Colonic mucosa (tissue), 4 donors: ENCODE measurements at regions not wholly inside any gene's neighbourhood (a gene's known extent, or its start where the extent isn't known, plus 50 kb on each side); places are given as distances from the start of the nearest gene placed in this dataset.
A peak's percentile ranks its signal among the peaks of the same experiment; 100 is the strongest.

ENCODE experiments used
- DNase-seq: peaks from one replicate; pipeline ENCODE4 v3.0.0-alpha.2; 2020
- H3K27ac ChIP-seq: fragments of 200-600 bp; one replicate; pipeline ENCODE4 v1.8.0; 2021
- H3K27me3 ChIP-seq: fragments of 200-600 bp; one replicate; pipeline ENCODE4 v1.8.0; 2021
- H3K36me3 ChIP-seq: fragments of 200-600 bp; one replicate; pipeline ENCODE4 v1.8.0; 2021
- H3K4me1 ChIP-seq: fragments of 200-600 bp; one replicate; pipeline ENCODE4 v1.8.0; 2021; ENCODE audit warnings: mild to moderate bottlenecking
- H3K4me3 ChIP-seq: fragments of 200-600 bp; one replicate; pipeline ENCODE4 v1.8.0; 2021
- H3K9ac ChIP-seq, 2 donors: one replicate each; pipeline ENCODE4 v1.7.0; 2013; ENCODE audit warnings: control low read depth in 2 of 2, low read depth in 2 of 2, low read length in 2 of 2
- H3K9me3 ChIP-seq: fragments of 200-600 bp; one replicate; pipeline ENCODE4 v1.8.0; 2021
- intact Hi-C: fragments of 100-400 bp; cut with DNase I; formaldehyde crosslinking; loops from one replicate; pipeline ENCODE4 v1.14.1; 2022
- TF ChIP-seq, protein P1 (sequence below): fragments of 200-600 bp; IDR thresholded peaks from one replicate; pipeline ENCODE4 v1.8.0; 2022; ENCODE audit warnings: antibody characterized with exemption, mild to moderate bottlenecking
- donor health status: healthy.
- donor health status: DM: no; HTN: no; CAD: no.
- donor health status: DM: no; HTN: no; CAD: no.

DNA sequence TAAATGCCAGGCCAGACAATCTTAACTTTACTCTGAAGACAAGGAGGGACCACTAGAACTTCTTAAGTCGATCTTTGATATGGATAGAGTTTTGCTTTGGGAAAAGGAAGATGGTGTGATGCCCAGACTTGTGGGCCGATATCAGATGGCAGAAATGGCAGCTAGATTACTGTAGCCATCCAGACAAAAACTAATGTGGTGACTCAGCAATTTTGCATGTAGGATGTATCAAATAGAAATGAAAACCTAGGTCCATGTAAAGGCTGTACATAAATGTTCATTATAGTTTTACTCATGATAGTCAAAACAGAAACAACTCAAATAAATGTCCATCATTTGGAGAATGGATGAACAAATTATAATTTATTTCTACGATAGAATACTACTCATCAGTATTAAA lies 121.5 kb downstream of the APIP start:
- no peak overlapping the region for H3K27ac ChIP-seq
- TF ChIP-seq, protein P1, sequence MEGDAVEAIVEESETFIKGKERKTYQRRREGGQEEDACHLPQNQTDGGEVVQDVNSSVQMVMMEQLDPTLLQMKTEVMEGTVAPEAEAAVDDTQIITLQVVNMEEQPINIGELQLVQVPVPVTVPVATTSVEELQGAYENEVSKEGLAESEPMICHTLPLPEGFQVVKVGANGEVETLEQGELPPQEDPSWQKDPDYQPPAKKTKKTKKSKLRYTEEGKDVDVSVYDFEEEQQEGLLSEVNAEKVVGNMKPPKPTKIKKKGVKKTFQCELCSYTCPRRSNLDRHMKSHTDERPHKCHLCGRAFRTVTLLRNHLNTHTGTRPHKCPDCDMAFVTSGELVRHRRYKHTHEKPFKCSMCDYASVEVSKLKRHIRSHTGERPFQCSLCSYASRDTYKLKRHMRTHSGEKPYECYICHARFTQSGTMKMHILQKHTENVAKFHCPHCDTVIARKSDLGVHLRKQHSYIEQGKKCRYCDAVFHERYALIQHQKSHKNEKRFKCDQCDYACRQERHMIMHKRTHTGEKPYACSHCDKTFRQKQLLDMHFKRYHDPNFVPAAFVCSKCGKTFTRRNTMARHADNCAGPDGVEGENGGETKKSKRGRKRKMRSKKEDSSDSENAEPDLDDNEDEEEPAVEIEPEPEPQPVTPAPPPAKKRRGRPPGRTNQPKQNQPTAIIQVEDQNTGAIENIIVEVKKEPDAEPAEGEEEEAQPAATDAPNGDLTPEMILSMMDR: no peak
- intact Hi-C loops: no loop called here
- H3K4me3 ChIP-seq: no peak overlapping the region
- H3K9ac ChIP-seq: no peak overlapping the region
- no peaks in the 10 kb centered on the region for H3K9me3 ChIP-seq
- H3K4me1 ChIP-seq: no peaks in the 10 kb centered on the region
- no peaks in the 10 kb centered on the region for H3K27me3 ChIP-seq
- DNase-seq: no peak
- H3K36me3 ChIP-seq: no peaks in the 10 kb centered on the region

DNA sequence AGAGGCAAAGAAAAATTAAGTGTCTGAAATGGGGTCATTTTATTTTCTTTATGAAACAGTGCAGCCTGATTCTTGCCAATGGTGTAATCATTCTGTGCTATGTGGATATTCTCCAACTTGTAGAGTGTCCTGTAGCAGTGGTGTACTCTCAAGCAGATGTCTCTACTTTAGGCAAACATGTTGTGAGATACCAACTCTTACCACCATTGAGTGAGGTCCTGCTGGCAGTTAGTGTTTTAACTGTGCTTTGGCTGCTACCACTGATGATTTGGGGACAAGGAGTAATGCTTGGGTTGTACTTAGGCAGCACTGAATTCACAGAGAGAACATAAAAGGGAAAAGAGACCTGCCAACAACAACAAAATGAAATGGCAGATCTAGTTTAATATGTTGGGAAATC lies 122.5 kb downstream of the APIP start:
- Histone ChIP-seq H3K36me3 (no peaks in the 10 kb centered on the region), H3K27me3 (no peaks in the 10 kb centered on the region), H3K9me3 (no peaks in the 10 kb centered on the region), H3K4me3 (no peak overlapping the region), H3K27ac (no peak overlapping the region), H3K4me1 (no peaks in the 10 kb centered on the region), H3K9ac (no peak overlapping the region)
- DNase-seq: no peak
- intact Hi-C loops: no loop called here
- TF ChIP-seq, protein P1: no peak

DNA sequence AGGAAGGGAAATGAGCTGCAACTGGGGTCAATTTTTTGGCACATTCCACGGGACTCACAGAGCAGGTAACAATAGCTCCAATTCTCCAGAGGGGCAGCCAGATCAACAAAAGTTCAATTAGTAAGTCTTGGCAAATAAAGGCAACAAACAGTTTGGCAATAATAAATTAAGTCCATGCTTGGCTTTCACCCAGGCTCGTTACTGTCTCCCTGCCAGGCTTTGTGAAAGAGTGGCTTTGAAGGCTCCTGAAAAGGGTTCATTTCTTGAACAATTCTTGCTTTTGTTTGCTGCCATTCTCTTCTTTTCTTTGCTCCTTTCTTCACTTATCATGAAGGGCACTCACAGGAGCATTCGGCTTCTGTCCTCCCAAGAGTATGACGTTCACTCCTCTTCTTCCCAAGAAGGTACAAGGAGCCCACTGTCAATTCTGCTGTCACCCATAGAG lies 123.3 kb downstream of the APIP start:
- H3K27ac ChIP-seq: no peak overlapping the region
- H3K9me3 ChIP-seq: no peaks in the 10 kb centered on the region
- intact Hi-C loops: no loop called here
- no peaks in the 10 kb centered on the region for H3K36me3 ChIP-seq
- TF ChIP-seq, protein P1: no peak
- no peak for DNase-seq
- no peak overlapping the region for H3K4me3 ChIP-seq
- H3K4me1 ChIP-seq: no peaks in the 10 kb centered on the region
- H3K27me3 ChIP-seq: no peaks in the 10 kb centered on the region
- peak overlapping the region in 1 of 2 donors; percentile 9 for H3K9ac ChIP-seq

DNA sequence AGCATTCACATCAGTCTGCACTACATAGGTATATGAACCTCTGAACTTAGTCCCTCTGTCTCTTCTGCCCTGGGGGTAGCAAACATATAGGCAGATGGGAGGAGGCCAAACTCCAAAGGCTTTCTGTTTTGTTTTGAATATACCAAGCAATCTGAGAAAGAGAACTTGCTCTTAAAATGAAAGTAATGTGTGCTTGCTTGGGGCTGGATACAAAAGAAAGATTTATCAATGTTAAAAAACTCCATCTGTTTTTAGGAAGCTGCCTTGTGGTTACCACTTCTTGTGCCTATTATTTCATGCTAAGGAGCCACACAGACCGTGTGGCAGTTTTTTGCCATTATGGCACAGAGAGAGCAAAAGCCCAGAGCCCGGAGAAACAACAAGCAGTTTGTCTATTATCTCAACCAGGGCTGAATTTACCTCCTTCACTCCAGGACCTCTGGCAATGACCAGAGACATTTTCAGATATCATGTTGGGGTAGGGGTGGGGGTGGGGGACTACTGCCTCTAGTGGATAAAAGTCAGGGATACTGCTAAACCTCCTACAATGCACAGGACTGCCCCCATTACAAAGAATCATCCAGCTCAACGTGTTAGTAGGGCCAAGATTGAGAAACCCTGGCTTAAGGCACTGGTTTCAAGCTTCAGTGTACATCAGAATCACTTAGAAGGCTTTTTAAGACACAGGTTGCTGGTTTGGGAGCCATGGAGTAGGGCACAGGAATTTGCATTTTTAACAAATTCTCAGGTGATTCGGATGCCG lies 124.2 kb downstream of the APIP start:
- H3K9ac ChIP-seq: peak overlapping the region in 1 of 2 donors; percentile 9
- no peaks in the 10 kb centered on the region for H3K9me3 ChIP-seq
- TF ChIP-seq, protein P1: no peak
- no peak for DNase-seq
- H3K36me3 ChIP-seq: no peaks in the 10 kb centered on the region
- no peak overlapping the region for H3K27ac ChIP-seq
- H3K27me3 ChIP-seq: no peaks in the 10 kb centered on the region
- no peaks in the 10 kb centered on the region for H3K4me1 ChIP-seq
- no peak overlapping the region for H3K4me3 ChIP-seq
- intact Hi-C loops: no loop called here

DNA sequence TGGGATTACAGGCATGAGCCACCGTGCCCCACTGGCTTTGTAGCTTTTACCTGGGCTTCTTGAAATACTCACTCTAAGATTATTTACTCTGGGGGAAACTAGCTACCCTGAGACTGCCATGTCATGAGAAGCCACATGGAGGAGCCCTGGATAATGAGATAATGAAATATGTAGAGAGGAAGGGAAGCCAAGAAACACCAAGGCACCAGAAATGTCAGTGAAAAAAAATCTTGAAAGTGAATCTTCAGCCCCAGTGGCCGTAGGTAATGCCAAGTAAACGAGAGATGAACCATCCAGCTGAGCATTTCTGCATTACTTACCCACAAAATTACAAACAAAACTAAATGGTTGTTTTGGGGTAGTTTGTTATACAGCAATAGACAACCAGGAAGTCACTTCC lies 125.6 kb downstream of the APIP start:
- Histone ChIP-seq H3K27me3 (no peaks in the 10 kb centered on the region), H3K36me3 (no peaks in the 10 kb centered on the region), H3K4me1 (no peaks in the 10 kb centered on the region), H3K27ac (peak overlapping the region; percentile 69), H3K9ac (no peak overlapping the region), H3K9me3 (no peaks in the 10 kb centered on the region), H3K4me3 (no peak overlapping the region)
- intact Hi-C loops: no loop called here
- no peak for DNase-seq
- TF ChIP-seq, protein P1: no peak
